Neural progenitor cell (in vitro differentiated cells): ENCODE measurements at regions not wholly inside any gene's neighbourhood (a gene's known extent, or its start where the extent isn't known, plus 50 kb on each side); places are given as distances from the start of the nearest gene placed in this dataset.

Experiments used
- DNase-seq: peaks from one replicate; pipeline ENCODE4 v3.0.0-alpha.2; 2016; ENCODE audit warnings: low spot score
- H2AFZ ChIP-seq: fragments of 200-600 bp; sonication (generic); replicated peaks from 2 replicates; pipeline ENCODE4 v1.6.1; 2016; ENCODE audit warnings: antibody characterized with exemption
- H3F3A ChIP-seq: fragments of 200-600 bp; sonication (generic); 2 replicates; pipeline ENCODE4 v1.6.1; 2016; ENCODE audit warnings: antibody characterized with exemption, low read depth
- H3K27ac ChIP-seq: fragments of 200-600 bp; sonication (generic); 2 replicates; pipeline ENCODE4 v1.5.1; 2016; ENCODE audit warnings: mild to moderate bottlenecking
- H3K27me3 ChIP-seq: fragments of 200-600 bp; sonication (generic); 2 replicates; pipeline ENCODE4 v1.6.1; 2016; ENCODE audit warnings: mild to moderate bottlenecking, moderate library complexity
- H3K36me3 ChIP-seq: fragments of 200-600 bp; sonication (generic); 2 replicates; pipeline ENCODE4 v1.5.1; 2016
- H3K4me1 ChIP-seq: fragments of 200-600 bp; sonication (generic); 2 replicates; pipeline ENCODE4 v1.6.1; 2016; ENCODE audit warnings: mixed run types
- H3K4me2 ChIP-seq: fragments of 200-600 bp; sonication (generic); 2 replicates; pipeline ENCODE4 v1.6.1; 2016
- H3K4me3 ChIP-seq: fragments of 200-600 bp; sonication (generic); 2 replicates; pipeline ENCODE4 v1.5.1; 2016
- H3K79me2 ChIP-seq: fragments of 200-600 bp; sonication (generic); 2 replicates; pipeline ENCODE4 v1.6.1; 2016; ENCODE audit warnings: low read depth
- H3K9ac ChIP-seq: fragments of 200-600 bp; sonication (generic); 2 replicates; pipeline ENCODE4 v1.6.1; 2016
- H3K9me3 ChIP-seq: fragments of 200-600 bp; sonication (generic); 2 replicates; pipeline ENCODE4 v1.5.1; 2016; ENCODE audit warnings: low read depth
- H4K20me1 ChIP-seq: fragments of 200-600 bp; sonication (generic); 2 replicates; pipeline ENCODE4 v1.6.1; 2016; ENCODE audit warnings: low read depth
- H3K27ac Mint-ChIP-seq: 3 replicates; pipeline ENCODE4 v1.8.0; 2021; ENCODE audit warnings: mixed read lengths
- H3K27me3 Mint-ChIP-seq: 2 replicates; pipeline ENCODE4 v1.8.0; 2022; ENCODE audit warnings: low read depth, mild to moderate bottlenecking, inconsistent platforms, moderate library complexity, mixed read lengths; ENCODE audit not compliant: insufficient read depth
- H3K36me3 Mint-ChIP-seq: 3 replicates; pipeline ENCODE4 v1.8.0; 2021; ENCODE audit warnings: mixed read lengths
- H3K4me1 Mint-ChIP-seq: 3 replicates; pipeline ENCODE4 v1.8.0; 2021; ENCODE audit warnings: mixed read lengths
- H3K4me3 Mint-ChIP-seq: 3 replicates; pipeline ENCODE4 v1.8.0; 2021; ENCODE audit warnings: mild to moderate bottlenecking, moderate library complexity, mixed read lengths
- H3K9me3 Mint-ChIP-seq: 3 replicates; pipeline ENCODE4 v1.8.0; 2020; ENCODE audit warnings: mixed read lengths
- EZH2 ChIP-seq: fragments of 200-600 bp; sonication (generic); IDR thresholded peaks from 2 replicates; pipeline ENCODE4 v1.6.1; 2017; ENCODE audit warnings: antibody characterized with exemption, mild to moderate bottlenecking, moderate library complexity
- EZH2phosphoT487 ChIP-seq: fragments of 200-600 bp; sonication (generic); IDR thresholded peaks from 2 replicates; pipeline ENCODE4 v1.6.1; 2017; ENCODE audit warnings: antibody characterized with exemption
- TF ChIP-seq, protein P1 (sequence below): fragments of 200-600 bp; sonication (generic); IDR thresholded peaks from 2 replicates; pipeline ENCODE4 v1.5.1; 2017; ENCODE audit warnings: antibody characterized with exemption, mild to moderate bottlenecking

DNA sequence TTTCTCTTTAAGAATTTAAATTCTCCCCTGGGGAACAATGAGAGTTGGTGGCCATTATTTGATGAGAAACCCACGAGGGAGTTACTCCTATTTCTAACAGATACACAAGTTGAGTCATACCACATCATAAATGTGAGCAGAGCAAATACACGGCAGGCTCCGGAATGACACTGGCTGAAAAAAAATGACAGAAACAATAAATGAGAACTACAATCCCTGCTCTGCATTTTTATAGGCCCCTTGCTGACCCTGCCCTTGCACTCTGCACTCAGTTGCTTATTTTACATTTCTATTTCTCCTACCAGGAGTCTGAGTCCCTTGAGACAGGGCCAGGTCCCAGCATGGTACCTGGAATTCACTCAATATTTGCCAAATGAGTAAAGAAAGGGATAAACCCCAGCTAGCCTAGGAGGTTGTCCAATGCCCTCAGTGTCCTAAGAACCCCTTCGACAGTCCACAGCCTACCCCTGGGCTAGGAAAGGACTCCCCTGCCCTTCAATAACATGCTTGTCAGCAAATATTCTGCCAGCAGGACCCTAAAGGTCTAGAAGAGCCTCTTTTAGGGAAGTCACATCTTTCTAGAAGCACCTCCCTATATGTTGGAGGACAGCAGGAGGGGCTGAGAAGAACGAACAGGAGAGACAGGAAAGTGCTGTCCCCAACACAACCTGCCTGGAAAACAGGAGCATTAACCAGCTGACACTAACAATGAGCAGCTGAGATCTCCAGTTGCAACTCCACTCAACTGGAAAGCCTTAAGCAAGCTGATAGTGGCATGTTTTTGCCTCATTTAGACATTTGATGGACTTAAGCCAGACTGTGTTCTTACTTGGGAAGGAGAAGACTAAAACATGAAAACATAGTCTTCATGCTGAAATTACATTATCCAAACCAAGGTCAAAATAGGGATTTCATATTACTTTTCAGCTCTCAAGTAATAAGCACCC lies 191.2 kb downstream of the ACTL7B start:
- Histone ChIP-seq H3K27me3 (no peaks in the 10 kb centered on the region), H3K4me3 (no peak overlapping the region), H2AFZ (no peak overlapping the region), H3K9me3 (no peaks in the 10 kb centered on the region), H3K4me2 (no peak overlapping the region), H3K79me2 (no peaks in the 10 kb centered on the region), H3K27ac (no peak overlapping the region), H3F3A (no peaks in the 10 kb centered on the region), H4K20me1 (no peaks in the 10 kb centered on the region), H3K4me1 (peaks cover 18% of the 10 kb centered on the region), H3K9ac (no peak overlapping the region), H3K36me3 (no peaks in the 10 kb centered on the region)
- Mint-ChIP-seq H3K27ac (peak overlapping the region; percentile 83), H3K36me3 (no peaks in the 10 kb centered on the region), H3K27me3 (peaks cover 4% of the 10 kb centered on the region), H3K4me3 (no peak overlapping the region), H3K9me3 (peaks cover 18% of the 10 kb centered on the region), H3K4me1 (peaks cover 17% of the 10 kb centered on the region)
- TF ChIP-seq EZH2 (no peak), EZH2phosphoT487 (no peak)
- TF ChIP-seq, protein P1, sequence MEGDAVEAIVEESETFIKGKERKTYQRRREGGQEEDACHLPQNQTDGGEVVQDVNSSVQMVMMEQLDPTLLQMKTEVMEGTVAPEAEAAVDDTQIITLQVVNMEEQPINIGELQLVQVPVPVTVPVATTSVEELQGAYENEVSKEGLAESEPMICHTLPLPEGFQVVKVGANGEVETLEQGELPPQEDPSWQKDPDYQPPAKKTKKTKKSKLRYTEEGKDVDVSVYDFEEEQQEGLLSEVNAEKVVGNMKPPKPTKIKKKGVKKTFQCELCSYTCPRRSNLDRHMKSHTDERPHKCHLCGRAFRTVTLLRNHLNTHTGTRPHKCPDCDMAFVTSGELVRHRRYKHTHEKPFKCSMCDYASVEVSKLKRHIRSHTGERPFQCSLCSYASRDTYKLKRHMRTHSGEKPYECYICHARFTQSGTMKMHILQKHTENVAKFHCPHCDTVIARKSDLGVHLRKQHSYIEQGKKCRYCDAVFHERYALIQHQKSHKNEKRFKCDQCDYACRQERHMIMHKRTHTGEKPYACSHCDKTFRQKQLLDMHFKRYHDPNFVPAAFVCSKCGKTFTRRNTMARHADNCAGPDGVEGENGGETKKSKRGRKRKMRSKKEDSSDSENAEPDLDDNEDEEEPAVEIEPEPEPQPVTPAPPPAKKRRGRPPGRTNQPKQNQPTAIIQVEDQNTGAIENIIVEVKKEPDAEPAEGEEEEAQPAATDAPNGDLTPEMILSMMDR = no peak
- DNase-seq = peak; percentile 9

GRCh38 chr9:108663422-108663821 lies 192.4 kb downstream of the ACTL7B start:
- no peaks in the 10 kb centered on the region for H3K36me3 ChIP-seq
- no peaks in the 10 kb centered on the region for H4K20me1 ChIP-seq
- no peaks in the 10 kb centered on the region for H3K27me3 ChIP-seq
- Mint-ChIP-seq H3K4me3 (no peak overlapping the region), H3K9me3 (peaks cover 27% of the 10 kb centered on the region), H3K27me3 (peaks cover 4% of the 10 kb centered on the region), H3K27ac (no peak overlapping the region), H3K36me3 (peaks cover 3% of the 10 kb centered on the region), H3K4me1 (peaks cover 17% of the 10 kb centered on the region)
- peak overlapping the region; percentile 64 for H2AFZ ChIP-seq
- H3F3A ChIP-seq = no peaks in the 10 kb centered on the region
- no peak overlapping the region for H3K9ac ChIP-seq
- no peaks in the 10 kb centered on the region for H3K79me2 ChIP-seq
- TF ChIP-seq EZH2 (no peak), EZH2phosphoT487 (no peak)
- TF ChIP-seq, protein P1 = no peak
- H3K4me2 ChIP-seq = no peak overlapping the region
- peaks cover 18% of the 10 kb centered on the region for H3K4me1 ChIP-seq
- H3K27ac ChIP-seq = no peak overlapping the region
- H3K4me3 ChIP-seq = no peak overlapping the region
- DNase-seq = no peak
- H3K9me3 ChIP-seq = no peaks in the 10 kb centered on the region

DNA sequence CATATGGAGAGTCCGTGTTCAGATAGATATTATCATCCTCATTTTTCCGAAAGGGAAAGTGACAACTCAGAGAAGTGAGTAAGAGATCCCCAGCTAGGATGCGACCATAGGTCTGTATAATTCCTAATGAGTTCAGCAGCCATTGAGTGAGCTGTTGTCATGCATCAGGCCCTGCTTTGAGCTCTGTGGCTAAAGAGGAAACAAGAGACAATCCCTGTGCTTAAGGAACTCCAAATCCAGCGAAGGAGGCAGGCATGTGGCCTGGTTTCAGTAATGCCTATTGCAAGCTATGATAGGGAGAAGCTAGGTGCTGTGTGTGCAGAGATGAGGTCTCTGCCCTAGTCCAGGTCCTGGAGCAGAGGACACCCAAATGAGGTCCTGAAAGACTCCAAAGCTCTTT lies 192.8 kb downstream of the ACTL7B start:
- Histone ChIP-seq H3K9me3 (no peaks in the 10 kb centered on the region), H3K4me3 (no peak overlapping the region), H4K20me1 (no peaks in the 10 kb centered on the region), H3K4me1 (peaks cover 18% of the 10 kb centered on the region), H3K27ac (no peak overlapping the region), H3K79me2 (no peaks in the 10 kb centered on the region), H3K4me2 (no peak overlapping the region), H3K27me3 (no peaks in the 10 kb centered on the region), H3F3A (no peaks in the 10 kb centered on the region), H3K36me3 (no peaks in the 10 kb centered on the region), H3K9ac (no peak overlapping the region), H2AFZ (peak overlapping the region; percentile 64)
- H3K4me1 Mint-ChIP-seq = peaks cover 17% of the 10 kb centered on the region
- no peak for DNase-seq
- H3K4me3 Mint-ChIP-seq = no peak overlapping the region
- TF ChIP-seq, protein P1 = no peak
- no peak for TF ChIP-seq EZH2phosphoT487
- no peak for TF ChIP-seq EZH2
- peak overlapping the region; percentile 5 for H3K27ac Mint-ChIP-seq
- H3K9me3 Mint-ChIP-seq = peaks cover 27% of the 10 kb centered on the region
- peaks cover 3% of the 10 kb centered on the region for H3K36me3 Mint-ChIP-seq
- peaks cover 4% of the 10 kb centered on the region for H3K27me3 Mint-ChIP-seq
